ENCODE measurements at regions not wholly inside any gene's neighbourhood (a gene's known extent, or its start where the extent isn't known, plus 50 kb on each side); places are given as distances from the start of the nearest gene placed in this dataset.
A peak's percentile ranks its signal among the peaks of the same experiment; 100 is the strongest.

DNA sequence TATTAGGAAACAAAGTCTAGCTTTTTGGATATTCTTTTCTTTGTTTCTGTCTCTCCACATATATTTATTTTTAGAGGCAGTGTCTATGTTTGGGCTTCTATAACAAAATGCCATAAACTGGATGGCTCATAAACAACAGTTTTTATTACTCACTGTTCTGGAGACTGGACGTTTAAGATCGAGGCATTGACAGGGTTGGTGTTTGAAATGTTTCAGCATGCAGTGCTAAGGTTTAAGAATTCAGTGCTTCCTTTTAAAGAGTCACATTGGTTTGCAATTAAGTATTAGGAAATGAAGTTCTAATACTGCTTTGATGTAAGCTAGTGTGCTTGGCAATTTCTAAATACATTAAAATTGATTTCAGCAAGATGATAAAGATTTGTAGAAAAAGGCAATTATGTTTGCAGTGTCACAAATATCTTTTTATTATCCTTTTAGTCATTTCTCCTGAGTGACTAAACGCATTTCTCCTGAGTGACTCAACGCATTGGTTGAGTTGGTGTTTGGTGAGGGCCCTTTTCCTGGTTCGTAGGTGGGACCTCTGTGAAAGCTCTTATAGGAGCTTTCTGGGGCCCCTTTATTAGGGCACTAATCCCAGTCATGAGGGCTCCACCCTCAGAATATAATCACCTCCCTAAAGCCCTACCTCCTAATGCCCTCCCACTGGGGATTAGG is 317.0 kb downstream of the USP25 start:
- no peak overlapping the region for H3K27ac ChIP-seq (ENCODE audit: low read length)
- no peaks in the 10 kb centered on the region for H3K27me3 ChIP-seq (ENCODE audit: low read depth, low read length)
- H3K9me3 ChIP-seq (ENCODE audit: control insufficient read depth in 1 of 2, low read length in 2 of 2) = peaks cover 0 to 3% of the 10 kb centered on the region in 2 donors
- no peaks in the 10 kb centered on the region for H3K36me3 ChIP-seq (ENCODE audit: control insufficient read depth in 1 of 2, insufficient read depth in 2 of 2, low read length in 2 of 2)
- no peaks in the 10 kb centered on the region for H3K4me1 ChIP-seq (ENCODE audit: control insufficient read depth in 1 of 2, insufficient read depth in 2 of 2, low read length in 2 of 2)
- no peak overlapping the region for H3K4me3 ChIP-seq (ENCODE audit: low read depth in 1 of 2, low read length in 2 of 2)

DNA sequence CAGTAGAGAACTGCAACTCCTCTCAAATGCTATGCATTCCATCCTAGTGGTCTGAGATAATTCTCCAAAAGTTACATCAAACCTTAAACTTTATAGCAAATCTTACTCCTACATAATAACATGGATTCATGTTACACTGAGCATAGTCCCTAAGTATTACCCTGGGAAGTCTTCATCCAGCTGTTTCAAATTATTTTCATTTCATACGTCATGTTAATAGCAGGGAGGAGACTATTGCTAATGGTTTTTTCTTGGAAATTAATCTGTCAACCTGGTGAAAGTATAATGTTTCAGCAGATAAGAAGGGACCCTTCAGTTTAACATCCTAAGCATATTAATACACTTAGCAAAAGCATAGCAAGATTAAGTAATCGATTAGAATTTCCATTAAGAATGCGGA is 318.1 kb downstream of the USP25 start:
- Histone ChIP-seq H3K4me1 (ENCODE audit: control insufficient read depth in 1 of 2, insufficient read depth in 2 of 2, low read length in 2 of 2) (no peaks in the 10 kb centered on the region), H3K36me3 (ENCODE audit: control insufficient read depth in 1 of 2, insufficient read depth in 2 of 2, low read length in 2 of 2) (no peaks in the 10 kb centered on the region), H3K9me3 (ENCODE audit: control insufficient read depth in 1 of 2, low read length in 2 of 2) (peaks cover 0 to 3% of the 10 kb centered on the region in 2 donors), H3K4me3 (ENCODE audit: low read depth in 1 of 2, low read length in 2 of 2) (no peak overlapping the region), H3K27ac (ENCODE audit: low read length) (no peak overlapping the region), H3K27me3 (ENCODE audit: low read depth, low read length) (no peaks in the 10 kb centered on the region)

DNA sequence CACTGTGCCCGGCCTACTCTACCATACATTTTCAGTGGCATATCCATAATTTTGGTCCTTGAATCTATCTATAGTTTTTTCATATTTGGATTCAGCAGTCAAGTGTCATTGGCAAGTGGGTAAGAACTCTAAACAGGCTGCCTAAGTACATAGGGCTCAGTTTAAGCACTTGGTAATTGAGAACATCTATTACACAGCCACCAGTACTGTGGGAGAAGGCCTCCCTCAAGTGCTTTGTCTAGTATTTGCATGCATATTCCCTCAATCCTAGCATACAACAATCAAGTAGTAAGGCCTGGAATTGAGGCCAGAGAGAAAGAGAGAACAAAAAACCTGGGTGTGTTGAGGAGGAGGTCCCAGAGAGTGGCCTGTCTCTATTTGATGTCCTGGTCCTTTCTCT is 325.2 kb downstream of the USP25 start:
- Histone ChIP-seq H3K27ac (ENCODE audit: low read length) (no peak overlapping the region), H3K4me1 (ENCODE audit: control insufficient read depth in 1 of 2, insufficient read depth in 2 of 2, low read length in 2 of 2) (no peaks in the 10 kb centered on the region), H3K27me3 (ENCODE audit: low read depth, low read length) (no peaks in the 10 kb centered on the region), H3K4me3 (ENCODE audit: low read depth in 1 of 2, low read length in 2 of 2) (no peak overlapping the region), H3K9me3 (ENCODE audit: control insufficient read depth in 1 of 2, low read length in 2 of 2) (peaks cover 0 to 3% of the 10 kb centered on the region in 2 donors), H3K36me3 (ENCODE audit: control insufficient read depth in 1 of 2, insufficient read depth in 2 of 2, low read length in 2 of 2) (no peaks in the 10 kb centered on the region)

DNA sequence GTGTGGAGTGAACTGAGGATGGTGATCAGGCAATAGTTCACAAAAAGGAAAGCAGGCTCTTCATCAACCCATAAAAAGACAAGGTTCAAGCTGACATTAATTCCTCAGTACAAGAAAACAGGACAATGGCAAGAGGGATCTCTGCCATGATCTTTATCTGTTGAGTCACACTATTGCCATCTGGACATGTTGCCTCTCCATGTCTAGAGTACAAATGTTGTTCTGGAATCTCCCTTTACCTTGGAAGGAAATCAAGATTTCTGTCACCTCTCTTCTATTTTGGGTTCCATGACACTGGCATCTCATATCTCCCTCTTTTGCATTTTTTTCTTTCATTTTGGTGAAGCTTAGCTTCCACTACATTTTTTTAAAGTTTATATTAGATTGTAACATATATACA is 329.1 kb downstream of the USP25 start:
- peaks cover 0 to 2% of the 10 kb centered on the region in 2 donors for H3K9me3 ChIP-seq (ENCODE audit: control insufficient read depth in 1 of 2, low read length in 2 of 2)

DNA sequence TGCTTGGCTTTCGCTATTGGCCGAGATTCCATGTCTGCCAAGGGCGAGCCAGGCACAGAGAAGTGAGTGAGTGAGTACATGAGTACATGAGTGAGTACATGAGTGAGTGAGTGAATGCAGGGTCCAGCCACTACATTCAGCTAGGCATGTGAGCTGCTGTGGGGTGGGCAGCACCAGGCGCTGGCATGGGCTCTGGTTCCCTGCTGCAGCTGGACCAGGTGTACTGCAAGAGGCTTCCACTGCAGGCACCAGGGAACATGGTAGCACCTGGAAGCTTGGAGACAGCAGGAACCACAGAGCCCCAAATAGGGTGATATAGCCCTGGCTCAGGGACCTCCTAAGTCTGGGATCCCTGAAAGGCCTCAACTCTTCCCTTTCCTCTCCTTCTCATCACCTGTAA is 330.2 kb downstream of the USP25 start:
- no peaks in the 10 kb centered on the region for H3K27me3 ChIP-seq (ENCODE audit: low read depth, low read length)
- no peaks in the 10 kb centered on the region for H3K4me1 ChIP-seq (ENCODE audit: control insufficient read depth in 1 of 2, insufficient read depth in 2 of 2, low read length in 2 of 2)
- no peaks in the 10 kb centered on the region for H3K36me3 ChIP-seq (ENCODE audit: control insufficient read depth in 1 of 2, insufficient read depth in 2 of 2, low read length in 2 of 2)
- no peak overlapping the region for H3K4me3 ChIP-seq (ENCODE audit: low read depth in 1 of 2, low read length in 2 of 2)
- peaks cover 0 to 2% of the 10 kb centered on the region in 2 donors for H3K9me3 ChIP-seq (ENCODE audit: control insufficient read depth in 1 of 2, low read length in 2 of 2)
- H3K27ac ChIP-seq (ENCODE audit: low read length) = no peak overlapping the region

More for the DNA sequence above, 329.1 kb downstream of the USP25 start:
- H3K27ac ChIP-seq (ENCODE audit: low read length) = no peak overlapping the region
- H3K36me3 ChIP-seq (ENCODE audit: control insufficient read depth in 1 of 2, insufficient read depth in 2 of 2, low read length in 2 of 2) = no peaks in the 10 kb centered on the region
- no peaks in the 10 kb centered on the region for H3K27me3 ChIP-seq (ENCODE audit: low read depth, low read length)
- no peaks in the 10 kb centered on the region for H3K4me1 ChIP-seq (ENCODE audit: control insufficient read depth in 1 of 2, insufficient read depth in 2 of 2, low read length in 2 of 2)
- no peak overlapping the region for H3K4me3 ChIP-seq (ENCODE audit: low read depth in 1 of 2, low read length in 2 of 2)

DNA sequence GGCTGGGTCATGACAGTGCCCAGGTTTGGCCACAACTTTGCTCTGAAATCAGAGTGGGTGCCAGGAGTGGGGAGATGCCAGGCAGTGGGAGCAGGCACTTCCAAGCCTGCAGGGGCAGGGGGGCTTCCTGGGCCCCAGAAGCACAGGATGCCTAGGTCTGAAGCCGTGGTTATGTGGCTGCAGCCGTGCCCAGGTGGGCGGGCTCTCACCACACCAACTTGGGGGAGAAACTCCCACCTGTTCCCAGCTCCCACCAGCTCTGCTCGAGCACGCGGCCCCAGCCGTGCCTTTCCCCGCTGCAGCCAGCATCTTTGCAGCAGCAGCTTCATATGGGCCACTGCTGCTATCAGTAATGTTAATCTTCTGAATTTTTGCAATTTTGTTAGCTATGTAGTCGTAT is 331.4 kb downstream of the USP25 start:
- peaks cover 0 to 2% of the 10 kb centered on the region in 2 donors for H3K9me3 ChIP-seq (ENCODE audit: control insufficient read depth in 1 of 2, low read length in 2 of 2)
- no peaks in the 10 kb centered on the region for H3K36me3 ChIP-seq (ENCODE audit: control insufficient read depth in 1 of 2, insufficient read depth in 2 of 2, low read length in 2 of 2)
- no peaks in the 10 kb centered on the region for H3K4me1 ChIP-seq (ENCODE audit: control insufficient read depth in 1 of 2, insufficient read depth in 2 of 2, low read length in 2 of 2)
- no peak overlapping the region for H3K4me3 ChIP-seq (ENCODE audit: low read depth in 1 of 2, low read length in 2 of 2)
- H3K27me3 ChIP-seq (ENCODE audit: low read depth, low read length) = no peaks in the 10 kb centered on the region
- H3K27ac ChIP-seq (ENCODE audit: low read length) = no peak overlapping the region

DNA sequence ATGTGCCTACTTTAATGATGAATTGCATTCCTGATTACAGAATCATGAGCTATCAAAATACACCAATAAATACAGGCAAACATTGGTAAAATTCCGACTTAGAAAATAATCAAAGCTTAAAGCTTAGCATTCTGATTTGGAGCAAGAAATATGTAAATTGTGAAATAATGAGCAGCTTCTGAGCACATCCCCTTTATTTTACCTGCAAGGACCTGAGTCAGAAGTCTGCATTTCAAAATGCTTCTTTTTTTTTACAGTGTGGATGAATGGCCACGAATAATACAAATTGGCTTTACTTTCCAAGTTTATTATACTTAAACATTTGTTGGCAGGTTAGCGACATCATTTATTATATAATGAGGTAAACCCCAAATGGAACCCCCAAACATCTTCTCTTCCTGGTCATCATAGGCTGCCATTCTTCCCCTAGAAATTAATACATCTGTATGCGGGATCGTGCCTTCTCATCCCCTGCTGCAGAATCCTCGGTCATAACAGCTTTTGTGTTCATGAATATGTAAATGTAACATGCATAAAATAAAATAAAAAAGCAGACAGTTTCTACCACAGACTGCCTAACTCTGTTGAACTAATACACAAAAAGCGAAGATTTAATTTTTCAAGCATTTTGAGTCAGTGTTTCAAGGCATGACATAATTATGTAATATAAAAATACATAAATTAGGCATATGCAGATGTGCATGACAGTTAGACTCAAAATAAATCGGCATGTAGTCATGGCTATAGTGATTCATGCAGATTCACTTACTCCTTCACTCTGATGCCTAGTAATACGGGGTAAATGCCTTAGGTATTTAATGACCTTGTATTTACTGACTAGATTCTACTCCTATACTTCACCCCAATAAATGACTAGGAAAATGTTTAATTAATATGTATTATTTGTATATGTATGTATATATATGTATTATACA is 339.7 kb downstream of the USP25 start:
- Histone ChIP-seq H3K27me3 (ENCODE audit: low read depth, low read length) (no peaks in the 10 kb centered on the region), H3K4me1 (ENCODE audit: control insufficient read depth in 1 of 2, insufficient read depth in 2 of 2, low read length in 2 of 2) (peaks cover 0 to 32% of the 10 kb centered on the region in 2 donors), H3K9me3 (ENCODE audit: control insufficient read depth in 1 of 2, low read length in 2 of 2) (no peaks in the 10 kb centered on the region), H3K4me3 (ENCODE audit: low read depth in 1 of 2, low read length in 2 of 2) (no peak overlapping the region), H3K36me3 (ENCODE audit: control insufficient read depth in 1 of 2, insufficient read depth in 2 of 2, low read length in 2 of 2) (no peaks in the 10 kb centered on the region), H3K27ac (ENCODE audit: low read length) (no peak overlapping the region)

DNA sequence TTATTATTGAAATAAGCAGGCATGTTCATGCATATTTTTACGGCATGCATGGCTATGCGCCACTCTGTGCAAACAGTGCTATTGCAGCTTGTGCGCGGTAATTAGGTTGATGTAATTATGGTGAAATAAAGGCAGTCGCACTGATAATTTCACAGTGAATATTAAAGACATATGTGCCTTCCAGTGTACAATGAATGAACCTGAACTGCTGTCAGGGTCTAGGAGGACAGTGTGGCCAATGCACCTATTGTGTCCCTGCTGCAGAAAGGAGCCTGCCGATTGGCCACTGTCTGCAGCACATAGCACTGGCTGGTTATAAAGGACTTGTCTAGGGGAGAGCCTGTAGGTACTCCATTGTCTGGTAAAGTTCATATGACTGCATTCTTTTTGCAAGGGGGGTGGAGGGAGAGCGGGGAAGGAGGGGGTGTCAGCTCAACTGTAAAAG is 340.4 kb downstream of the USP25 start:
- H3K4me3 ChIP-seq (ENCODE audit: low read depth in 1 of 2, low read length in 2 of 2) = peak overlapping the region; percentile 62 to 65
- H3K4me1 ChIP-seq (ENCODE audit: control insufficient read depth in 1 of 2, insufficient read depth in 2 of 2, low read length in 2 of 2) = peaks cover 0 to 32% of the 10 kb centered on the region in 2 donors
- H3K36me3 ChIP-seq (ENCODE audit: control insufficient read depth in 1 of 2, insufficient read depth in 2 of 2, low read length in 2 of 2) = no peaks in the 10 kb centered on the region
- H3K27ac ChIP-seq (ENCODE audit: low read length) = no peak overlapping the region
- no peaks in the 10 kb centered on the region for H3K27me3 ChIP-seq (ENCODE audit: low read depth, low read length)
- no peaks in the 10 kb centered on the region for H3K9me3 ChIP-seq (ENCODE audit: control insufficient read depth in 1 of 2, low read length in 2 of 2)

DNA sequence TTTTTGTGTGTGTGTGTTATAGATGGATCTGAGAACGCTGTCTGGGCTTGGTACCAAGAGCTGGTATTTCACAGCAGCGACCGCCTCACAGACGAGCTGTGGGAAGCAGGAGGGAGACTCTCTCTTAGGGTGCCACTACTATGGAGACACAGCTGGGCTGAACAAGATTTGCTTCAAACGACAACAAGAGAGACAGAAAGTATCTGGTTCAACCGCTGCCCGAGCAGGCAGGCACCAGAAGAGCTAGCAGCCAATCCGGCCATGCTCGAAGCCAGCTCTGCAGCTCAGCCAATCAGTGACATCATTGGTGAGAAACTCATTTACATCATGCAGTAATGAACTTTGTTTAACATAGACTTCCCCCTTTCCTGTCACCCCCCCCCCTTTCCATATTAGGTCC is 341.3 kb downstream of the USP25 start:
- H3K36me3 ChIP-seq (ENCODE audit: control insufficient read depth in 1 of 2, insufficient read depth in 2 of 2, low read length in 2 of 2) = no peaks in the 10 kb centered on the region
- peak overlapping the region; percentile 62 to 65 for H3K4me3 ChIP-seq (ENCODE audit: low read depth in 1 of 2, low read length in 2 of 2)
- H3K27me3 ChIP-seq (ENCODE audit: low read depth, low read length) = no peaks in the 10 kb centered on the region
- H3K9me3 ChIP-seq (ENCODE audit: control insufficient read depth in 1 of 2, low read length in 2 of 2) = no peaks in the 10 kb centered on the region
- peaks cover 0 to 32% of the 10 kb centered on the region in 2 donors for H3K4me1 ChIP-seq (ENCODE audit: control insufficient read depth in 1 of 2, insufficient read depth in 2 of 2, low read length in 2 of 2)
- peak overlapping the region; percentile 3 for H3K27ac ChIP-seq (ENCODE audit: low read length)

DNA sequence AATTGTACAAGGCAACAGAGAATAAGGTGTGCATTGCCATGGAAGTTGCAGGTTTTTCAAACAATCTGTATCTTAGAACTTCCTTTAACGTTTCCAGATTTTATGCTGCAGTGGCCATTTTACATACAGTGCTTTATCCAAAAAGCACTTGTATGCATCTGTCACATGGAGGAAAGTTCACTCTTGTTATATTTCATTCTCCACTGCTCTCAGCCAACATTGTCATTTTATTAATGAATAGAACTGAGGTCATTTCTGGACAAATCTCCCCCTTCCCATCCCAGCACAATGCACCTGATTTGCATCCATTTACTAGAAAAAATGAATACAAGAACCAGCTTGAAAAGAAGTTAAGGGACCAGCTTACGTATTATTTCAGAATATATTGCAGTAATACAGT is 342.0 kb downstream of the USP25 start:
- H3K27ac ChIP-seq (ENCODE audit: low read length) = no peak overlapping the region
- H3K9me3 ChIP-seq (ENCODE audit: control insufficient read depth in 1 of 2, low read length in 2 of 2) = no peaks in the 10 kb centered on the region

DNA sequence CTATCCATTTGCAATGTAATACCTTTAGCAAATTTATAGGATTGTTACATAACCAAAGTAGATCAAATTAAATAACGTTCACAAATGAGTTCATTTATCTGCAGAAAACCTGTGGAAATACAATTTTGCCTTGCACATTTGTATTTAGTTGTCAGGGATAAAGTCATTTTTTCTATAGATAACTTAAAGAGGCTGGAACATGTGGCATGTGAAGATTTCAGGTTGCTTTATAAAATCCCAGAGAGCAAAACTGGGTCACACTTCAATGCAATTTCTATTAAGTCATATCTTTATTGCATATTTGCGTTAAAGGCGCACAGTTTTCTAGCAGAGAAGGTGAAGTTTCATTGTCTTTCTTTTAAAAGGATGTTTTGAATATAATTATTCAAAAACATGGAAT is 342.4 kb downstream of the USP25 start:
- Histone ChIP-seq H3K27ac (ENCODE audit: low read length) (no peak overlapping the region), H3K9me3 (ENCODE audit: control insufficient read depth in 1 of 2, low read length in 2 of 2) (no peaks in the 10 kb centered on the region), H3K4me3 (ENCODE audit: low read depth in 1 of 2, low read length in 2 of 2) (peak overlapping the region in 1 of 2 donors; percentile 17), H3K27me3 (ENCODE audit: low read depth, low read length) (no peaks in the 10 kb centered on the region), H3K36me3 (ENCODE audit: control insufficient read depth in 1 of 2, insufficient read depth in 2 of 2, low read length in 2 of 2) (no peaks in the 10 kb centered on the region), H3K4me1 (ENCODE audit: control insufficient read depth in 1 of 2, insufficient read depth in 2 of 2, low read length in 2 of 2) (peaks cover 0 to 32% of the 10 kb centered on the region in 2 donors)

More for the DNA sequence above, 342.0 kb downstream of the USP25 start:
- H3K4me3 ChIP-seq (ENCODE audit: low read depth in 1 of 2, low read length in 2 of 2) = peak overlapping the region; percentile 17 to 65
- no peaks in the 10 kb centered on the region for H3K36me3 ChIP-seq (ENCODE audit: control insufficient read depth in 1 of 2, insufficient read depth in 2 of 2, low read length in 2 of 2)
- peaks cover 0 to 32% of the 10 kb centered on the region in 2 donors for H3K4me1 ChIP-seq (ENCODE audit: control insufficient read depth in 1 of 2, insufficient read depth in 2 of 2, low read length in 2 of 2)
- H3K27me3 ChIP-seq (ENCODE audit: low read depth, low read length) = no peaks in the 10 kb centered on the region

Data from muscle layer of duodenum (tissue), 2 donors.